Activated effector memory CD4-positive, alpha-beta T cell treated with Interleukin-2 at 50 U/mL for 16 hours (primary cell): ENCODE measurements at regions not wholly inside any gene's neighbourhood (a gene's known extent, or its start where the extent isn't known, plus 50 kb on each side); places are given as distances from the start of the nearest gene placed in this dataset.

Experiments
- DNase-seq: peaks from one replicate; pipeline ENCODE4 v3.0.0-alpha.2; 2020

GRCh38 chr7:26101361-26102151 is 50.4 kb upstream of the NFE2L3 start:
- no peak for DNase-seq

GRCh38 chr7:26102176-26102575 is 49.8 kb upstream of the NFE2L3 start:
- DNase-seq: no peak
